RCC 7860 (cell line): ENCODE measurements at regions not wholly inside any gene's neighbourhood (a gene's known extent, or its start where the extent isn't known, plus 50 kb on each side); places are given as distances from the start of the nearest gene placed in this dataset.
"Not testable (repeated sequence)": the region's sequence is repeated elsewhere in the genome, so short reads cannot be mapped to it uniquely, and the experiment has no call there.

Experiments
- DNase-seq: peaks from one replicate; pipeline ENCODE4 v3.0.0-alpha.2; 2015; ENCODE audit warnings: low spot score
- FAIRE-seq: peaks from 2 replicates; lab custom pipeline; 2012; peaks lifted over from hg19 to GRCh38; lab: Jason Lieb, UNC

GRCh38 chr18:15164446-15164845 is 416.5 kb downstream of the ANKRD30B start:
- not testable (repeated sequence) for DNase-seq, FAIRE-seq

- no peak for DNase-seq
These were observed 417.1 kb downstream of the ANKRD30B start for GRCh38 chr18:15165048-15165447.

GRCh38 chr18:15193028-15193427 is 445.1 kb downstream of the ANKRD30B start:
- not testable (repeated sequence) for DNase-seq
- FAIRE-seq = peak; percentile 70

More at GRCh38 chr18:15165048-15165447, 417.1 kb downstream of the ANKRD30B start:
- FAIRE-seq = no peak

- not testable (repeated sequence) for DNase-seq, FAIRE-seq
These were observed 445.8 kb downstream of the ANKRD30B start for GRCh38 chr18:15193813-15194212.

GRCh38 chr18:15197338-15198115 is 449.6 kb downstream of the ANKRD30B start:
- not testable (repeated sequence) for DNase-seq, FAIRE-seq

GRCh38 chr18:15198116-15198389 is 450.1 kb downstream of the ANKRD30B start:
- no peak for FAIRE-seq
- no peak for DNase-seq
